Adrenal gland (tissue), 5 donors: ENCODE measurements at regions not wholly inside any gene's neighbourhood (a gene's known extent, or its start where the extent isn't known, plus 50 kb on each side); places are given as distances from the start of the nearest gene placed in this dataset.

ENCODE experiments used
- POLR2A ChIP-seq, 2 donors: fragments of 450-650 bp; IDR thresholded peaks; one replicate each; pipeline ENCODE4 v1.6.1; 2017; ENCODE audit warnings: antibody characterized with exemption in 2 of 2, mild to moderate bottlenecking in 2 of 2, moderate library complexity in 1 of 2
- TF ChIP-seq, protein P1 (sequence below), 6 experiments: fragments of 450-650 bp in 4 of 6; fragments of 200-600 bp in 2 of 6; sonication (generic) in 1 of 6; IDR thresholded peaks; 1 replicate in 5 of 6; 2 replicates in 1 of 6; pipeline versions ENCODE4 v1.5.1 to v1.8.0; 2016 to 2021; ENCODE audit warnings: antibody characterized with exemption in 6 of 6, mild to moderate bottlenecking in 2 of 6, moderate library complexity in 1 of 6
- donor health status: DM: no; HTN: no; CAD: no.

GRCh38 chr5:56459394-56460194, 226.5 kb upstream of the ANKRD55 start:
- TF ChIP-seq, protein P1, sequence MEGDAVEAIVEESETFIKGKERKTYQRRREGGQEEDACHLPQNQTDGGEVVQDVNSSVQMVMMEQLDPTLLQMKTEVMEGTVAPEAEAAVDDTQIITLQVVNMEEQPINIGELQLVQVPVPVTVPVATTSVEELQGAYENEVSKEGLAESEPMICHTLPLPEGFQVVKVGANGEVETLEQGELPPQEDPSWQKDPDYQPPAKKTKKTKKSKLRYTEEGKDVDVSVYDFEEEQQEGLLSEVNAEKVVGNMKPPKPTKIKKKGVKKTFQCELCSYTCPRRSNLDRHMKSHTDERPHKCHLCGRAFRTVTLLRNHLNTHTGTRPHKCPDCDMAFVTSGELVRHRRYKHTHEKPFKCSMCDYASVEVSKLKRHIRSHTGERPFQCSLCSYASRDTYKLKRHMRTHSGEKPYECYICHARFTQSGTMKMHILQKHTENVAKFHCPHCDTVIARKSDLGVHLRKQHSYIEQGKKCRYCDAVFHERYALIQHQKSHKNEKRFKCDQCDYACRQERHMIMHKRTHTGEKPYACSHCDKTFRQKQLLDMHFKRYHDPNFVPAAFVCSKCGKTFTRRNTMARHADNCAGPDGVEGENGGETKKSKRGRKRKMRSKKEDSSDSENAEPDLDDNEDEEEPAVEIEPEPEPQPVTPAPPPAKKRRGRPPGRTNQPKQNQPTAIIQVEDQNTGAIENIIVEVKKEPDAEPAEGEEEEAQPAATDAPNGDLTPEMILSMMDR (IDR thresholded peaks at IDR 0.05): no peak
- TF ChIP-seq POLR2A (IDR thresholded peaks at IDR 0.05): no peak
